Ovary (tissue), 7 donors: ENCODE measurements at regions not wholly inside any gene's neighbourhood (a gene's known extent, or its start where the extent isn't known, plus 50 kb on each side); places are given as distances from the start of the nearest gene placed in this dataset.
"Not testable (repeated sequence)": the region's sequence is repeated elsewhere in the genome, so short reads cannot be mapped to it uniquely, and the experiment has no call there.

ENCODE experiments used
- DNase-seq, 5 donors: peaks; one replicate each; pipeline ENCODE4 v3.0.0-alpha.2; 2019 to 2020
- H3K27ac ChIP-seq, 2 donors: fragments of 200-600 bp; one replicate each; pipeline versions ENCODE4 v1.5.1 to v1.8.0; 2019 to 2022
- H3K27me3 ChIP-seq: fragments of 200-600 bp; one replicate; pipeline ENCODE4 v1.8.0; 2022
- H3K36me3 ChIP-seq: fragments of 200-600 bp; sonication (generic); one replicate; pipeline ENCODE4 v1.5.1; 2019
- H3K4me1 ChIP-seq: one replicate; pipeline ENCODE4 v1.8.1; 2013; ENCODE audit warnings: mild to moderate bottlenecking, moderate library complexity; ENCODE audit not compliant: insufficient read depth
- H3K4me3 ChIP-seq: fragments of 200-600 bp; sonication (generic); one replicate; pipeline ENCODE4 v1.5.1; 2017
- H3K9me3 ChIP-seq, 2 donors: fragments of 200-600 bp in 1 of 2; sonication (generic) in 1 of 2; one replicate each; pipeline versions ENCODE4 v1.5.1 to v1.8.1; 2013 to 2019; ENCODE audit warnings: mild to moderate bottlenecking in 1 of 2, moderate library complexity in 1 of 2
- EP300 ChIP-seq: sonication (generic); formaldehyde crosslinking; IDR thresholded peaks from one replicate; pipeline ENCODE4 v1.6.1; 2017; ENCODE audit warnings: antibody characterized with exemption
- POLR2A ChIP-seq: fragments of 450-650 bp; IDR thresholded peaks from one replicate; pipeline ENCODE4 v1.6.1; 2017; ENCODE audit warnings: antibody characterized with exemption, mild to moderate bottlenecking, moderate library complexity
- WGBS, 3 donors: extraction: QIAGEN DNeasy Blood & Tissue Kit in 1 of 3; methylation state at CpG; one replicate each; pipeline versions ENCODE4 v1.1.5 to v1.1.7; 2013 to 2017; 5-methylcytosine and 5-hydroxymethylcytosine counted together
- intact Hi-C, 4 donors: fragments of 100-400 bp; cut with DNase I; formaldehyde crosslinking; loops; one replicate each; pipeline versions ENCODE4 v1.11.0 to v1.15.1; 2022 to 2023
- TF ChIP-seq, protein P1 (sequence below), 3 donors: fragments of 450-650 bp in 2 of 3; fragments of 200-600 bp in 1 of 3; IDR thresholded peaks; one replicate each; pipeline versions ENCODE4 v1.5.1 to v1.8.0; 2016 to 2022; ENCODE audit warnings: antibody characterized with exemption in 3 of 3, mild to moderate bottlenecking in 1 of 3
- donor health status: DM: no; HTN: no; CAD: no; lungs with moderate emphysema.
- donor health status: DM: no; HTN: no; CAD: no.
- donor health status: Bipolar disorder and iron deficiency.
- donor health status: DM: no; HTN: no; CAD: no.
- donor health status: DM: yes; HTN: yes; CAD: no.

DNA sequence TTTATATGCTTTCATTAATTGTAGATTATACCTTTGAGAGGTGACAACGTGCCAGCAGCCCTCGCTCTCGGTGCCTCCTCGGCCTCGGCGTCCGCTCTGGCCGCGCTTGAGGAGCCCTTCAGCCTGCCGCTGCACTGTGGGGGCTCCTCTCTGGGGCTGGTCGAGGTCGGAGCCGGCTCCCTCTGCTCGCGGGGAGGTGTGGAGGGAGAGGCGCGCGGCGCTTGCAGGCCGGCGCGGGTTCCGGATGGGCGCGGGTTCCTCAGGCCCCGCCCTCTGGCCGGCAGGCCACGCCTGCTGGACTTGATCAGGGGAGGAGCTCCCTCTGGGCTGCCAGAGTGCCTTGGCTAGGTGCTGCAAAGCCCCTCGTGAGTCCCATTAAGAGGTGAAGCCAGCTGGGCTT, 321.1 kb upstream of the PCDH18 start:
- Histone ChIP-seq H3K36me3 (no peaks in the 10 kb centered on the region), H3K27me3 (no peaks in the 10 kb centered on the region), H3K27ac (no peak overlapping the region), H3K9me3 (no peaks in the 10 kb centered on the region), H3K4me3 (no peak overlapping the region), H3K4me1 (no peaks in the 10 kb centered on the region)
- no peak for DNase-seq
- intact Hi-C loops, result loop anchor here in 1 of 4 donors (10.0 kb wide), 1 partner anchor 719 kb away; no protein-coding TSS in a partner anchor
- WGBS, 3 donors, result 95 to 96% (median 96%) methylated on average over 29 of the region's 29 CpGs
- TF ChIP-seq, protein P1, sequence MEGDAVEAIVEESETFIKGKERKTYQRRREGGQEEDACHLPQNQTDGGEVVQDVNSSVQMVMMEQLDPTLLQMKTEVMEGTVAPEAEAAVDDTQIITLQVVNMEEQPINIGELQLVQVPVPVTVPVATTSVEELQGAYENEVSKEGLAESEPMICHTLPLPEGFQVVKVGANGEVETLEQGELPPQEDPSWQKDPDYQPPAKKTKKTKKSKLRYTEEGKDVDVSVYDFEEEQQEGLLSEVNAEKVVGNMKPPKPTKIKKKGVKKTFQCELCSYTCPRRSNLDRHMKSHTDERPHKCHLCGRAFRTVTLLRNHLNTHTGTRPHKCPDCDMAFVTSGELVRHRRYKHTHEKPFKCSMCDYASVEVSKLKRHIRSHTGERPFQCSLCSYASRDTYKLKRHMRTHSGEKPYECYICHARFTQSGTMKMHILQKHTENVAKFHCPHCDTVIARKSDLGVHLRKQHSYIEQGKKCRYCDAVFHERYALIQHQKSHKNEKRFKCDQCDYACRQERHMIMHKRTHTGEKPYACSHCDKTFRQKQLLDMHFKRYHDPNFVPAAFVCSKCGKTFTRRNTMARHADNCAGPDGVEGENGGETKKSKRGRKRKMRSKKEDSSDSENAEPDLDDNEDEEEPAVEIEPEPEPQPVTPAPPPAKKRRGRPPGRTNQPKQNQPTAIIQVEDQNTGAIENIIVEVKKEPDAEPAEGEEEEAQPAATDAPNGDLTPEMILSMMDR (IDR thresholded peaks at IDR 0.05), result no peak
- TF ChIP-seq POLR2A, result no peak
- TF ChIP-seq EP300, result no peak

DNA sequence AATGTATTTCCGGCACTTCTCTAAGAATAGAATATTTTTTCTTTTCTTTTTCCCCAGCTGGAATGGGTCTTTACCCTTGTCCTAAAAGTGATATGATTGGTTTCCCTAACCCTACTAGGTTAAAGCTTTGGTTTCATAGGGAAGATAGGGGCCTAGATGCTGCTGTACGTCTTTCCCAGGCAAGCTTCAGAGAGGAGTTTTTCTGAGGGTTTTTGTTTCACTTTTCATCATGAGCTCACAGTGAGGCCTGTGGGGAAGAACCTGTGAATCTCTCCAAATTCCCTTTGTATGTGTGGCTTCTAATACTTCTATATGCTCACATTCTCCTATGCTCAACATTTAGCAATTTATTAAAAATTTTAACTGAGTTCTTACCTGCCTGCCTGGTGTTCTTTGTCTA, 320.0 kb upstream of the PCDH18 start:
- H3K4me1 ChIP-seq, result no peaks in the 10 kb centered on the region
- H3K9me3 ChIP-seq, result no peaks in the 10 kb centered on the region
- intact Hi-C loops, result loop anchor here in 1 of 4 donors (10.0 kb wide), 1 partner anchor 718 kb away; no protein-coding TSS in a partner anchor
- H3K27ac ChIP-seq, result no peak overlapping the region
- WGBS, 3 donors, result 91 to 93% (median 93%) methylated on average over 2 of the region's 2 CpGs
- H3K4me3 ChIP-seq, result no peak overlapping the region
- no peaks in the 10 kb centered on the region for H3K27me3 ChIP-seq
- TF ChIP-seq EP300 (no peak), POLR2A (no peak)
- TF ChIP-seq, protein P1 (IDR thresholded peaks at IDR 0.05), result no peak
- no peak for DNase-seq
- H3K36me3 ChIP-seq, result no peaks in the 10 kb centered on the region

DNA sequence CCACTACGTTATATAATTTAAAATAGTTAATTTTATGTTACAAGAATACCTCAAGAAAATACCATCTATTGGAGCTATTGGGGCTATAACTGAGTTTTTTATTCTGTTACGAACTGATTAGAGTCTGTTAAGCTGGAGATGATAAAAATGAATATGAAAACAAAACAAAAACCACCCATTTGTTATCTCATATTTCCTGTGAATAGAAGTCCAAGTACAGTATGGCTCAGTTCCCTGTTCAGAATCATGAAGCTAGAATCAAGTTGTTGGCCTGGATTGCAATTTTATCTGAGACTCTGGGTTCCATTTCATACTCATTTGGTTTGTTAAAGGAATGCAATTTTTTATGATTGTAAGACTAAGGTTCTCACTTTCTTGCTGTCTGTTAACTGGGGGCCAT, 319.1 kb upstream of the PCDH18 start:
- no peak for TF ChIP-seq EP300
- TF ChIP-seq POLR2A, result no peak
- TF ChIP-seq, protein P1 (IDR thresholded peaks at IDR 0.05), result no peak

DNA sequence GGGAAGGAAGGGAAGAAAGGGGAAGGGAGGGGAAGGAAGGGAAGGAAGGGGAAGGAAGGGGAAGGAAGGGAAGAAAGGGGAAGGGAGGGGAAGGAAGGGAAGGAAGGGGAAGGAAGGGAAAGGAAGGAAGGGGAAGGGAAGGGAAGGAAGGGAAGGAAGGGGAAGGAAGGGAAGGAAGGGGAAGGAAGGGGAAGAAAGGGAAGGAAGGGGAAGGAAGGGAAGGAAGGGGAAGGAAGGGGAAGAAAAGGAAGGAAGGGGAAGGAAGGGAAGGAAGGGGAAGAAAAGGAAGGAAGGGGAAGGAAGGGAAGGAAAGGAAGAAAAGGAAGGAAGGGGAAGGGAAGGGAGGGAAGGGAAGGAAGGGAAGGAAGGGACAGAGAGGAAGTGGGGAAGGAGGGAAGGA, 295.7 kb upstream of the PCDH18 start:
- H3K9me3 ChIP-seq, H3K4me3 ChIP-seq, intact Hi-C loops, H3K36me3 ChIP-seq, H3K27ac ChIP-seq, DNase-seq, H3K27me3 ChIP-seq, H3K4me1 ChIP-seq: not testable (repeated sequence)

More for the DNA sequence above, 319.1 kb upstream of the PCDH18 start:
- no peak for DNase-seq
- Histone ChIP-seq H3K4me3 (no peak overlapping the region), H3K27ac (no peak overlapping the region), H3K4me1 (no peaks in the 10 kb centered on the region), H3K27me3 (no peaks in the 10 kb centered on the region), H3K9me3 (no peaks in the 10 kb centered on the region), H3K36me3 (no peaks in the 10 kb centered on the region)
- intact Hi-C loops, result loop anchor here in 1 of 4 donors (10.0 kb wide), 1 partner anchor 717 kb away; no protein-coding TSS in a partner anchor
- WGBS, 3 donors, result 49 to 76% (median 50%) methylated on average over 2 of the region's 2 CpGs

DNA sequence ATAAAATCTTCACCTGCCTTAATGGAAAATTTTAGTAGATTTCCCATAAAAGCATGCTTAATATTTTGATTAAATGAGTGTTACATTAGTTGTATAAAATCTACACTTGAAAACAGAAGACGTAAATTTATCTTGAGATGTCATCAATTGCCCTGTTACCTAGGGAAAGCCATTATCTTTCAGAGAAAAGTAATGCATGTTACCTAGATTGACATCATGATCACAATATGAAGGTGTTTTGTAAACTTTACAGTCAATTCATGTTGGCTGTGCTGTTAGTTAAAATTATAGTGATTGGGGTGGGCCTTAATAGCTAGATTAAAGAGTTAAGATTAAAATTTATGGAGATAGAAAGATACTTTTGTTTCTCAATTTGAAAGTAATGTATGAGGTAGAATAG, 293.2 kb upstream of the PCDH18 start:
- no peaks in the 10 kb centered on the region for H3K36me3 ChIP-seq
- H3K4me1 ChIP-seq, result no peaks in the 10 kb centered on the region
- H3K27ac ChIP-seq, result no peak overlapping the region
- H3K4me3 ChIP-seq, result no peak overlapping the region
- no peaks in the 10 kb centered on the region for H3K27me3 ChIP-seq
- DNase-seq, result no peak
- intact Hi-C loops, result no loop called here
- H3K9me3 ChIP-seq, result no peaks in the 10 kb centered on the region
- TF ChIP-seq EP300 (no peak), POLR2A (no peak)
- TF ChIP-seq, protein P1 (IDR thresholded peaks at IDR 0.05), result no peak
- WGBS, 3 donors, result 93 to 94% (median 93%) methylated on average over 1 of the region's 1 CpG
